H1 (cell line): ENCODE measurements at regions not wholly inside any gene's neighbourhood (a gene's known extent, or its start where the extent isn't known, plus 50 kb on each side); places are given as distances from the start of the nearest gene placed in this dataset.

Experiments used
- CTCF ChIA-PET: fragments of 300-600 bp; sonication (Branson Sonifier 250); formaldehyde crosslinking; loops from one replicate; lab custom pipeline; 2021; ENCODE audit not compliant: partially characterized antibody; lab: Charles Lee
- POLR2A ChIA-PET: fragments of 300-600 bp; sonication (Branson Sonifier 250); formaldehyde crosslinking; loops from one replicate; lab custom pipeline; 2021; ENCODE audit warnings: inconsistent platforms; ENCODE audit not compliant: partially characterized antibody; lab: Charles Lee
- DNase-seq, 2 experiments: peaks; one replicate each; pipeline versions ENCODE4 v3.0.0 to v3.0.0-alpha.2; 2010 to 2022; ENCODE audit warnings: low spot score in 2 of 2, low read depth in 1 of 2, mixed read lengths in 1 of 2
- FAIRE-seq: peaks from 2 replicates; lab custom pipeline; 2011; peaks lifted over from hg19 to GRCh38; lab: Jason Lieb, UNC
- H2AFZ ChIP-seq: 2 replicates; pipeline ENCODE4 v1.8.1; 2012; ENCODE audit warnings: low read length, inconsistent platforms
- H2AK5ac ChIP-seq: 2 replicates; pipeline ENCODE4 v1.6.1; 2013; ENCODE audit warnings: low read depth, low read length
- H2BK120ac ChIP-seq: replicated peaks from 2 replicates; pipeline ENCODE3; 2013; ENCODE audit warnings: low read depth, low read length, inconsistent platforms
- H2BK12ac ChIP-seq: 2 replicates; pipeline ENCODE4 v1.6.1; 2013; ENCODE audit warnings: low read depth, low read length
- H2BK15ac ChIP-seq: 2 replicates; pipeline ENCODE4 v1.6.1; 2013; ENCODE audit warnings: low read length
- H2BK20ac ChIP-seq: 2 replicates; pipeline ENCODE4 v1.6.1; 2013; ENCODE audit warnings: low read length
- H2BK5ac ChIP-seq: 2 replicates; pipeline ENCODE4 v1.6.1; 2013; ENCODE audit warnings: low read depth, low read length
- H3K14ac ChIP-seq: 2 replicates; pipeline ENCODE4 v1.6.1; 2013; ENCODE audit warnings: inconsistent platforms; ENCODE audit not compliant: insufficient read length
- H3K18ac ChIP-seq: 2 replicates; pipeline ENCODE4 v1.6.1; 2013; ENCODE audit warnings: low read length; ENCODE audit errors: extremely low read depth
- H3K23ac ChIP-seq: 2 replicates; pipeline ENCODE4 v1.6.1; 2013; ENCODE audit warnings: inconsistent platforms; ENCODE audit not compliant: insufficient read length
- H3K23me2 ChIP-seq: 2 replicates; pipeline ENCODE4 v1.6.1; 2013; ENCODE audit warnings: low read depth, low read length
- H3K27ac ChIP-seq: 2 replicates; pipeline ENCODE4 v1.6.1; 2011; ENCODE audit warnings: low read depth, low read length, inconsistent platforms
- H3K27me3 ChIP-seq, 4 experiments: replicated peaks in 1 of 4; 1 replicate in 1 of 4; 2 replicates in 3 of 4; pipeline versions ENCODE4 v1.6.1 to v1.8.1; 2011 to 2013; ENCODE audit warnings: low read length in 3 of 4, mild to moderate bottlenecking in 3 of 4, inconsistent platforms in 2 of 4, mixed read lengths in 2 of 4, moderate library complexity in 1 of 4; ENCODE audit not compliant: control insufficient read depth in 3 of 4, insufficient read depth in 3 of 4; ENCODE audit errors: extremely low read depth in 1 of 4
- H3K36me3 ChIP-seq, 4 experiments: 2 replicates each; pipeline versions ENCODE4 v1.6.1 to v1.8.1; 2011 to 2013; ENCODE audit warnings: mild to moderate bottlenecking in 4 of 4, low read length in 3 of 4, moderate library complexity in 2 of 4, control low read depth in 1 of 4, inconsistent platforms in 1 of 4; ENCODE audit not compliant: insufficient read depth in 4 of 4, control insufficient read depth in 2 of 4
- H3K4ac ChIP-seq: replicated peaks from 2 replicates; pipeline ENCODE3; 2013; ENCODE audit warnings: low read length, low read depth, mixed read lengths, inconsistent platforms; ENCODE audit not compliant: insufficient read length
- H3K4me1 ChIP-seq, 4 experiments: replicated peaks in 1 of 4; 1 replicate in 1 of 4; 2 replicates in 3 of 4; pipeline versions ENCODE4 v1.6.1 to v1.8.1; 2011 to 2013; ENCODE audit warnings: low read length in 3 of 4, inconsistent platforms in 2 of 4, mixed read lengths in 1 of 4; ENCODE audit not compliant: insufficient read depth in 4 of 4, control insufficient read depth in 3 of 4
- H3K4me2 ChIP-seq, 2 experiments: 2 replicates each; pipeline versions ENCODE4 v1.6.1 to v1.8.1; 2011 to 2013; ENCODE audit warnings: low read depth in 2 of 2, low read length in 2 of 2, control low read depth in 1 of 2, inconsistent platforms in 1 of 2, mild to moderate bottlenecking in 1 of 2; ENCODE audit not compliant: insufficient read depth in 1 of 2
- H3K4me3 ChIP-seq, 4 experiments: fragments of 200-600, 300-600 bp in 1 of 4; sonication (generic), shearing (Covaris generic), sonication (Bioruptor Twin) in 1 of 4; 2 replicates each; pipeline versions ENCODE4 v1.5.1 to v1.8.1; 2011 to 2016; ENCODE audit warnings: low read length in 4 of 4, low read depth in 3 of 4, control low read depth in 2 of 4, inconsistent platforms in 2 of 4, mild to moderate bottlenecking in 2 of 4, mixed read lengths in 1 of 4, moderate library complexity in 1 of 4; ENCODE audit not compliant: insufficient read depth in 2 of 4; ENCODE audit errors: extremely low read depth in 1 of 4
- H3K56ac ChIP-seq: replicated peaks from 2 replicates; pipeline ENCODE3; 2013; ENCODE audit warnings: low read depth, mild to moderate bottlenecking, mixed read lengths, low read length, inconsistent platforms; ENCODE audit not compliant: insufficient read length
- H3K79me1 ChIP-seq: 2 replicates; pipeline ENCODE4 v1.6.1; 2013; ENCODE audit warnings: low read depth, low read length, control low read depth
- H3K79me2 ChIP-seq, 2 experiments: 2 replicates each; pipeline versions ENCODE4 v1.6.1 to v1.8.1; 2012 to 2013; ENCODE audit warnings: low read length in 2 of 2, mild to moderate bottlenecking in 2 of 2, inconsistent platforms in 1 of 2; ENCODE audit not compliant: insufficient read depth in 2 of 2, control insufficient read depth in 1 of 2
- H3K9ac ChIP-seq, 4 experiments: replicated peaks in 1 of 4; 1 replicate in 1 of 4; 2 replicates in 3 of 4; pipeline versions ENCODE4 v1.6.1 to v1.8.1; 2011 to 2013; ENCODE audit warnings: low read depth in 3 of 4, low read length in 3 of 4, control low read depth in 2 of 4, mild to moderate bottlenecking in 2 of 4, moderate library complexity in 2 of 4, inconsistent platforms in 1 of 4; ENCODE audit errors: extremely low read depth in 1 of 4
- H3K9me3 ChIP-seq, 2 experiments: 2 replicates each; pipeline versions ENCODE4 v1.6.1 to v1.8.1; 2012 to 2013; ENCODE audit warnings: mild to moderate bottlenecking in 2 of 2, moderate library complexity in 2 of 2, control low read depth in 1 of 2, inconsistent platforms in 1 of 2, low read depth in 1 of 2, low read length in 1 of 2, mixed read lengths in 1 of 2; ENCODE audit not compliant: insufficient read depth in 2 of 2
- H4K20me1 ChIP-seq, 2 experiments: replicated peaks in 1 of 2; 2 replicates each; pipeline versions ENCODE3 to v1.8.1; 2011 to 2013; ENCODE audit warnings: inconsistent platforms in 2 of 2, low read length in 2 of 2, mild to moderate bottlenecking in 1 of 2; ENCODE audit not compliant: insufficient read depth in 2 of 2, control insufficient read depth in 1 of 2
- H4K5ac ChIP-seq: 2 replicates; pipeline ENCODE4 v1.6.1; 2013; ENCODE audit warnings: low read length, low read depth, mixed read lengths, inconsistent platforms; ENCODE audit not compliant: insufficient read length
- H4K8ac ChIP-seq: 2 replicates; pipeline ENCODE4 v1.8.0; 2013; ENCODE audit warnings: mild to moderate bottlenecking, moderate library complexity, low read length, inconsistent platforms; ENCODE audit not compliant: insufficient read depth; ENCODE audit errors: extremely low read depth
- H4K91ac ChIP-seq: replicated peaks from 2 replicates; pipeline ENCODE3; 2013; ENCODE audit warnings: low read length, mixed read lengths, inconsistent platforms; ENCODE audit not compliant: insufficient read length
- ATF3 ChIP-seq: IDR thresholded peaks from 2 replicates; pipeline ENCODE4 v1.6.1; 2011; ENCODE audit warnings: low read depth, mild to moderate bottlenecking, low read length; ENCODE audit not compliant: insufficient read depth
- CTCF ChIP-seq, 3 experiments: IDR thresholded peaks; 1 replicate in 2 of 3; 2 replicates in 1 of 3; pipeline versions ENCODE4 v1.5.1 to v1.6.1; 2011; ENCODE audit warnings: low read length in 3 of 3, mild to moderate bottlenecking in 3 of 3, inconsistent platforms in 2 of 3, low read depth in 1 of 3, moderate library complexity in 1 of 3; ENCODE audit not compliant: insufficient read depth in 1 of 3; ENCODE audit errors: control extremely low read depth in 1 of 3
- RAD21 ChIP-seq, 2 experiments: IDR thresholded peaks in 1 of 2; conservative IDR thresholded peaks in 1 of 2; 2 replicates each; pipeline ENCODE4 v1.6.1; 2011; ENCODE audit warnings: low read depth in 2 of 2, low read length in 2 of 2, improper control_type of control experiment in 1 of 2, inconsistent platforms in 1 of 2, mild to moderate bottlenecking in 1 of 2, moderate library complexity in 1 of 2
- WGBS, 2 experiments: shearing (Covaris generic) in 1 of 2; methylation state at CpG; one replicate each; pipeline versions ENCODE4 v1.1.6 to v1.1.7; 2013 to 2015; ENCODE audit warnings: low lambda C conversion rate in 2 of 2, mixed read lengths in 2 of 2, inconsistent platforms in 1 of 2, low coverage in 1 of 2, missing lambda C conversion rate in 1 of 2; ENCODE audit not compliant: insufficient replicate concordance in 2 of 2, insufficient coverage in 1 of 2, insufficient read length in 1 of 2; ENCODE audit errors: extremely low coverage in 1 of 2, missing lambda C conversion rate in 1 of 2; 5-methylcytosine and 5-hydroxymethylcytosine counted together

- TF ChIP-seq CTCF (IDR thresholded peaks at IDR 0.05; ENCODE audit: control extremely low read depth in 1 of 3, insufficient read depth in 1 of 3, low read depth in 1 of 3, low read length in 3 of 3) (peak in 2 of 3 experiments; percentile 56 to 60; a peak in 3 of 4 replicates), ATF3 (no peak), RAD21 (IDR thresholded peaks at IDR 0.05 in 1 of 2, conservative IDR thresholded peaks at IDR 0.05 in 1 of 2; ENCODE audit: low read depth in 2 of 2, low read length in 2 of 2) (peak; percentile 88)
- H2BK5ac ChIP-seq, result no peak overlapping the region
- H3K56ac ChIP-seq, result no peak overlapping the region
- no peaks in the 10 kb centered on the region; a peak in 1 of 7 replicates for H3K4me1 ChIP-seq
- no peaks in the 10 kb centered on the region for H4K20me1 ChIP-seq
- H2BK15ac ChIP-seq, result no peak overlapping the region
- DNase-seq, result no peak
- no peaks in the 10 kb centered on the region for H3K79me1 ChIP-seq
- H3K36me3 ChIP-seq, result no peaks in the 10 kb centered on the region
- no peak overlapping the region for H2BK120ac ChIP-seq
- no peak overlapping the region for H3K4me3 ChIP-seq
- H3K4me2 ChIP-seq, result no peak overlapping the region
- no peaks in the 10 kb centered on the region for H3K23me2 ChIP-seq
- H3K27ac ChIP-seq, result no peak overlapping the region
- H2AK5ac ChIP-seq, result no peak overlapping the region
- H3K14ac ChIP-seq, result no peak overlapping the region
- H3K27me3 ChIP-seq, result no peaks in the 10 kb centered on the region
- H2BK20ac ChIP-seq, result no peak overlapping the region
- no peaks in the 10 kb centered on the region for H3K9me3 ChIP-seq
- no peak overlapping the region for H4K5ac ChIP-seq
- H2BK12ac ChIP-seq, result no peak overlapping the region
- H4K91ac ChIP-seq, result no peak overlapping the region
- FAIRE-seq, result peak; percentile 90
- H3K4ac ChIP-seq, result no peak overlapping the region
- H3K23ac ChIP-seq, result no peak overlapping the region
- no peak overlapping the region for H3K9ac ChIP-seq
- ChIA-PET POLR2A (no interaction called here), CTCF (interaction anchor here (0.6 to 7.5 kb wide), 23 partner anchors 8 to 1365 kb away, joined by 3 to 71 read pairs (median 3); no protein-coding TSS in a partner anchor)
- H4K8ac ChIP-seq, result no peak overlapping the region
- no peak overlapping the region for H2AFZ ChIP-seq
- no peak overlapping the region for H3K18ac ChIP-seq
- H3K79me2 ChIP-seq, result no peaks in the 10 kb centered on the region
- 23% methylated on average over 3 of the region's 3 CpGs; no CpG with 5 or more reads in 1 of the 2 experiments for WGBS, 2 experiments
Observed at GRCh38 chr2:219736209-219736608, 108.8 kb downstream of the SLC4A3 start.
